AG09319 (cell line): ENCODE measurements at regions not wholly inside any gene's neighbourhood (a gene's known extent, or its start where the extent isn't known, plus 50 kb on each side); places are given as distances from the start of the nearest gene placed in this dataset.
"Not testable (repeated sequence)": the region's sequence is repeated elsewhere in the genome, so short reads cannot be mapped to it uniquely, and the experiment has no call there.

ENCODE experiments used
- DNase-seq: peaks from one replicate; pipeline ENCODE4 v3.0.0-alpha.2; 2010; ENCODE audit warnings: low read depth; ENCODE audit errors: extremely low read depth
- CTCF ChIP-seq: IDR thresholded peaks from 2 replicates; pipeline ENCODE4 v1.5.1; 2011; ENCODE audit warnings: low read depth, mild to moderate bottlenecking, inconsistent platforms, low read length, moderate library complexity

- DNase-seq: no peak
- TF ChIP-seq CTCF: no peak
These were observed 528.9 kb upstream of the NRP1 start for GRCh38 chr10:33863352-33863751.

GRCh38 chr10:33862536-33863105 lies 528.2 kb upstream of the NRP1 start:
- DNase-seq: no peak
- TF ChIP-seq CTCF: no peak

- DNase-seq: no peak
- no peak for TF ChIP-seq CTCF
These were observed 527.4 kb upstream of the NRP1 start for GRCh38 chr10:33861833-33862232.

GRCh38 chr10:33861016-33861704 lies 526.7 kb upstream of the NRP1 start:
- no peak for TF ChIP-seq CTCF
- no peak for DNase-seq

GRCh38 chr10:33860552-33860951 lies 526.1 kb upstream of the NRP1 start:
- no peak for TF ChIP-seq CTCF
- DNase-seq: no peak

GRCh38 chr10:33859319-33860022 lies 525.0 kb upstream of the NRP1 start:
- no peak for TF ChIP-seq CTCF

GRCh38 chr10:33858326-33858725 lies 523.9 kb upstream of the NRP1 start:
- no peak for TF ChIP-seq CTCF
- DNase-seq: no peak

More at GRCh38 chr10:33859319-33860022, 525.0 kb upstream of the NRP1 start:
- DNase-seq: no peak

- DNase-seq: not testable (repeated sequence)
These were observed 518.8 kb upstream of the NRP1 start for GRCh38 chr10:33853221-33853620.
